GM12875 (cell line): ENCODE measurements at regions not wholly inside any gene's neighbourhood (a gene's known extent, or its start where the extent isn't known, plus 50 kb on each side); places are given as distances from the start of the nearest gene placed in this dataset.

Experiments
- H3K4me3 ChIP-seq: one replicate; pipeline ENCODE4 v1.5.1; 2011; ENCODE audit warnings: low read depth, low read length, control low read depth
- CTCF ChIP-seq: IDR thresholded peaks from 2 replicates; pipeline ENCODE4 v1.5.1; 2011; ENCODE audit warnings: low read depth, mild to moderate bottlenecking, control low read depth, inconsistent platforms, low read length, moderate library complexity, borderline replicate concordance; ENCODE audit not compliant: insufficient read depth

GRCh38 chr5:97475847-97476246 lies 292.8 kb upstream of the RIOK2 start:
- H3K4me3 ChIP-seq = no peak overlapping the region
- no peak for TF ChIP-seq CTCF

GRCh38 chr5:97476852-97477534 lies 293.9 kb upstream of the RIOK2 start:
- H3K4me3 ChIP-seq = no peak overlapping the region
- TF ChIP-seq CTCF = no peak

DNA sequence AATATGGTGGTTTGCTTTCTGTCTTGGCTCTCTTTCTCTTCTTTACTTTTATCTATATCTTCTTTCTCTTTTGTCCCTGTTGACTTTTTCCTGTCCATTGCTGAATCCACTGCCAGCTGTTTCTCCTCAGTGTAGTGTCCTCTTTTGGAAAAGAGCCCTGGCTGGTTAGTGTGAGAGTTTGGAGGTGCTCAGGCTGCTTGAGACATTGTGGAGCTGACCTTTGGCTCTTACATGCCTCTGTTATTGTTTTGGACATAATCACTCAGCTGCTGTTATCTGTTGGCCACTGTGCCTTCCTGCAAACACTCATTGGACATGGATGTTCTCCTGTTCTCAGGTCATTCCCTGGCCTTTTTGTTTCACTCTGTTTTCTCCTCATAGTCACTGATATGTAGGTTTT lies 295.4 kb upstream of the RIOK2 start:
- no peak for TF ChIP-seq CTCF
- no peak overlapping the region for H3K4me3 ChIP-seq

GRCh38 chr5:97480313-97480712 lies 297.3 kb upstream of the RIOK2 start:
- no peak overlapping the region for H3K4me3 ChIP-seq
- TF ChIP-seq CTCF = no peak

DNA sequence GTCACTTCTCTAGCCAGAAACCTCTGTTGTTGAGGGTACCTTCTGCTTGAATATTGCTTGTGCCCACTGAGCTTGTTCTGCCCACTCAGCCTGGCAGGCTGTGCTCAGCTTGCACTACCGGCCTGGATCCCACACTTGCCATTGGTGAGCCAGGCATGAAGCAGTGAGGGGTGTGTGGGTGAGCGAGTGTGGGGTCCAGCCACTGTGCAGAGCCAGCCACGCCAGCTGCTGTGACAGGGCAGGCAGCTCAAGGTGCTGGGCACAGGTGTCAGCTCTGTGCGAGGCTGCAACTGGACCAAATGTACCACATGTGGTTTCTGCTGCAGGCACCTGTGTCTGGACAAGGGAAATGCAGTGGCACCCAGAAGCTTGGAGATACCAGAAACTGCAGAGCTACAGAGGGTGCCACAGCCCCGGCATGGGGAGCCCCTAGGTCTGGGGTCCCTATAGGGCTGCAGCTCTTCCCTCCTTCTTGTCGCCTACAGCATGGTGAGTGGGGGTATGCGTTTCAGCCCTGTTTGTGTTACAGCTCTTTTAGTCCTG lies 305.1 kb upstream of the RIOK2 start:
- TF ChIP-seq CTCF = no peak
- H3K4me3 ChIP-seq = no peak overlapping the region

DNA sequence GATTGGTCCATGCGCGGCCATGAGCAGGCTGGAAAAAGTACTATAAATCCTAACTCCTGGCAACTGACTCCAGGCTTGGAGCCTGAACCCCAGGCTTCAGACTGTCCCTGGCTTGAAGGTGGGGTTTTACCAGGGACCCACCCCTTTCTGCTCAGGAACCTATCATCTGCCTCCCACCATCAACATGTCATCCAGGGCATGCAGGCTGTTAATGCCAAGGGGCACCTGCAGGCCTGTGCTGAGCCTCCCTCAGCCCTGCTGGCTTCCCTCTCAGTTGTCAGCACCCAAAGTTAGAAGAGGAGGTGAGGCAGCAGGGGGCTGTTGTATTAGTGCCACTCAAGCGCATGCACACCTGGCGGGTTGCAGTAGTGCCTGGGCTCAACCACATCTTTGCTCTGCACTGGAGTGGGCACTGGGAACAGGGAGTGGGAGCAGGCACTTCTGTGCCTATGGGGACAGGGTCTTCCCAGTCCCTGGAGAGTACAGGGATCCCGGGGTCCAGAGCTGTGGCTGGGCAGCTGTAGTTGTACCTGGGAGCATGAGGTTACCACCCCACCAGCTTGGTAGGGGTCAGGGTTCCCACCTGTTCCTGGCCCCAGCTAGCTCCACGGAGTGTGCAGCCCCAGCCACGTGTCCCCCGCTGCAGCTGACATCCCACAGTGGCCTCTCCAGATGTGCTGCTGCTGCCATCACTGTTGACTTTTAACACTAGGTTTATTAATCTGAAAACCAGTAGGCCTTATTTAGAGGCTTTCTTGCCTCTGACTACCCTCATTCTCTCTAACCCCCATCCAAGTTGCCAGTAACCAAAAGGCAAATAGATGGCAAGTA lies 306.2 kb upstream of the RIOK2 start:
- no peak overlapping the region for H3K4me3 ChIP-seq
- TF ChIP-seq CTCF = no peak
